GM13976 (cell line): ENCODE measurements at regions not wholly inside any gene's neighbourhood (a gene's known extent, or its start where the extent isn't known, plus 50 kb on each side); places are given as distances from the start of the nearest gene placed in this dataset.
"Not testable (repeated sequence)": the region's sequence is repeated elsewhere in the genome, so short reads cannot be mapped to it uniquely, and the experiment has no call there.

Experiments used
- DNase-seq: peaks from one replicate; pipeline ENCODE4 v3.0.0; 2012; ENCODE audit warnings: low spot score
- CTCF ChIP-seq: IDR thresholded peaks from 2 replicates; pipeline ENCODE4 v1.5.1; 2012; ENCODE audit warnings: borderline replicate concordance, mild to moderate bottlenecking; ENCODE audit not compliant: insufficient read depth; ENCODE audit errors: extremely low read depth, missing control alignments, control extremely low read depth
- in situ Hi-C: fragments of 300-500 bp; cut with MboI; formaldehyde crosslinking; loops from one replicate; pipeline ENCODE4 v1.12.0; 2022; ENCODE audit warnings: low sequenced_read_pairs, mixed read lengths, inconsistent platforms; ENCODE audit not compliant: unreplicated experiment

- in situ Hi-C loops, result no loop called here
- DNase-seq, result no peak
- TF ChIP-seq CTCF, result no peak
Measured at GRCh38 chr18:26628017-26628416, 79.7 kb upstream of the KCTD1 start.

- no peak for DNase-seq
Measured at GRCh38 chr18:26624443-26624842, 76.1 kb upstream of the KCTD1 start.

GRCh38 chr18:26623314-26623713, 75.0 kb upstream of the KCTD1 start:
- in situ Hi-C loops, DNase-seq: not testable (repeated sequence)

More at GRCh38 chr18:26624443-26624842, 76.1 kb upstream of the KCTD1 start:
- no peak for TF ChIP-seq CTCF
- in situ Hi-C loops, result no loop called here

GRCh38 chr18:26621161-26622026, 73.0 kb upstream of the KCTD1 start:
- peak; percentile 70 for DNase-seq
- in situ Hi-C loops, result no loop called here
- TF ChIP-seq CTCF, result peak; percentile 60

GRCh38 chr18:26619350-26619749, 71.0 kb upstream of the KCTD1 start:
- no peak for DNase-seq
- TF ChIP-seq CTCF, result no peak
- in situ Hi-C loops, result no loop called here

- TF ChIP-seq CTCF, result no peak
- in situ Hi-C loops, result no loop called here
Measured at GRCh38 chr18:26618135-26618534, 69.8 kb upstream of the KCTD1 start.

GRCh38 chr18:26617151-26617554, 68.8 kb upstream of the KCTD1 start:
- DNase-seq, result no peak
- no peak for TF ChIP-seq CTCF
- in situ Hi-C loops, result no loop called here

More at GRCh38 chr18:26618135-26618534, 69.8 kb upstream of the KCTD1 start:
- DNase-seq, result no peak
